Neural progenitor cell (in vitro differentiated cells): ENCODE measurements at regions not wholly inside any gene's neighbourhood (a gene's known extent, or its start where the extent isn't known, plus 50 kb on each side); places are given as distances from the start of the nearest gene placed in this dataset.

Experiments
- CTCF ChIP-seq: fragments of 200-600 bp; sonication (generic); IDR thresholded peaks from 2 replicates; pipeline ENCODE4 v1.5.1; 2017; ENCODE audit warnings: antibody characterized with exemption, mild to moderate bottlenecking
- EZH2 ChIP-seq: fragments of 200-600 bp; sonication (generic); IDR thresholded peaks from 2 replicates; pipeline ENCODE4 v1.6.1; 2017; ENCODE audit warnings: antibody characterized with exemption, mild to moderate bottlenecking, moderate library complexity
- EZH2phosphoT487 ChIP-seq: fragments of 200-600 bp; sonication (generic); IDR thresholded peaks from 2 replicates; pipeline ENCODE4 v1.6.1; 2017; ENCODE audit warnings: antibody characterized with exemption

- TF ChIP-seq CTCF (no peak), EZH2phosphoT487 (no peak), EZH2 (no peak)
Observed at GRCh38 chr14:65346895-65347294, 65.6 kb upstream of the FUT8 start.
